HG03457 (cell line): ENCODE measurements at regions not wholly inside any gene's neighbourhood (a gene's known extent, or its start where the extent isn't known, plus 50 kb on each side); places are given as distances from the start of the nearest gene placed in this dataset.
"Not testable (repeated sequence)": the region's sequence is repeated elsewhere in the genome, so short reads cannot be mapped to it uniquely, and the experiment has no call there.

Experiments
- ATAC-seq: cut with Tn5 transposase; IDR thresholded peaks from one replicate; pipeline ENCODE4 v1.9.1; 2021; ENCODE audit warnings: moderate number of reproducible peaks; ENCODE audit not compliant: unreplicated experiment

DNA sequence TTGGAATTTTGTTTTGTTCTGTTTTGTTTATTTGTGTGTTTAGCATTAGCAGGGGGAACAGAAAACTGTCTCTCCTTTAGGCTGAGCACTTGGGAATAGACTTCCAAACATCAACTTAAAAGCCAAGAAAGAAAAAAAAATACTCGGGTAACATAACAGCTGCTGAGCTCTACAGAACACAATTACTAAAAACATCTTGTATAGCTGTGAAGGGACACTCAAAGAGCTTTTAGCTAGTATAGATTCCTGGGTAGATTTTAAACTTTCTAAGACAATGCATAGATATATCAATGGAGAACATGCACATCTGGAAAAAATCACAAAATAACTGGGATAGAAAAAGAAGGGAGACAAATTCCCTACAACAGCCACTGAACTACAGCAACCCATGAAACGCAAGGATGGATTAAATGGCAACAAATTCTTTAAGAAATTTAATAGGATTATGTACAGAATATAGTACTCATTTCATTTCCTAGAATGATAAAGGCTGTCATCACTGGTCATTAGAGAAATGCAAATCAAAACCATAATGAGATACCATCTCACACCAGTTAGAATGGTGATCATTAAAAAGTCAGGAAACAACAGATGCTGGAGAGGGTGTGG is 174.3 kb upstream of the KRR1 start:
- no peak for ATAC-seq

DNA sequence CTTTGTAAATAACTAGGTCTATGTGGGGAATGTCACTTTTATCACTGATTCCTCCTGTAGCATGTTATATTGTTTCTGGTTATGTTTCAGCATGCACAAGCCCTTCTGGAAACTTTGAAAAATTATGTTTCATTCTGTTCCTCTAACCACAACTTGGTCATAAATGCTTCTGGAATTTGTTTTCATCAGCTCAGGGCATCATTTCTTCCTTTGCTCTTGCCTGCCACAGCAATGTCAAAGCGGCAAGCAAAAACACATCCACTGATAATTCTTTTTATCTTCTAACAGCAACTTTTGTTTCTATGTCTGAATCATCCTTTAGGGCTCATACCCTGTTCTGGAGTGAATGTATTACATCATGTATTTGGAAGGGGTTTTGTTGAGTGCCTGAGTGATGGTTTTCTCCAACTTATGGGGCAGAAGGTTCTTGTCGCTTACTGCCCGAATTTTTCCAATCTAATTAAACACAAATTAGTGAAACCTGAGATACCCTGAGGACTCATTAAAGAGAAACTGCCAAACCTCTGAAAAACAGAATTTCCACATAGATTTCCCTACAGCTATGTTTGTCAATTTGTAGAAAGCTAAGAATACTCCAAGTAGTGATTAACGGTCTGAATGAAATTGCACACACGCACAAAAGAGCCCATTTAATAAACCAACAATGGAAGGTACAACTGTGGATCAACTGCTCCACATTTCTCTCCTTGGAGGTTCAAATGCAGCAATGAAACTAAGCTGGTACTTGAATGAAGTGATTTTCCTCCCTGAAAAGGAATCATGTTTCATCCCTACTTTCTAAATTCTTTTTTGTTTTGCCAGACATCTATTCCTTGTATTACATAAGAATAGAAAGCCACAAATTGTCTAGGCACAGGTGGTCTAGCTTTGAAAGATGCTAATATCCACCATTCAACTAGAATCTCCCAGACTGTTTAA is 173.5 kb upstream of the KRR1 start:
- ATAC-seq, result no peak

DNA sequence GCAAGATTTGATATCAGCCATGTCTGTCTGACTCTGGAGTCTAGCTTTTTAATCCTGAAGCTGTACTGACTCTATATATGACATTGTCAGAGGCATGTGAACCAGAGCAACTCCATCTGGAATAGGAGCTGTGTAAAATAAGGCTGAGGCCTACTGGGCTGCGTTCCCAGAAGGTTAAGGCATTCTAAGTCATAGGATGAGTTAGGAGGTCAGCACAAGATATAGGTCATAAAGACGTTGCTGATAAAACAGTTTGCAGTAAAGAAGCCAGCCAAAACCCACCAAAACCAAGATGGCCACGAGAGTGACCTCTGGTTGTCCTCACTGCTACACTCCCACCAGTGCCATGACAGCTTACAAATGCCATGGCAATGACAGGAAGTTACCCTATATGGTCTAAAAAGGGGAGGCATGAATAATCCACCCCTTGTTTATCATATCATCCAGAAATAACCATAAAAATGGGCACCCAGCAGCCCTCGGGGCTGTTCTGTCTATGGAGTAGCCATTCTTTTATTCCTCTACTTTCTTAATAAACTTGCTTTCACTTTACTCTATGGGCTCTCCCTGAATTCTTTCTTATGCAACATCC is 172.7 kb upstream of the KRR1 start:
- ATAC-seq, result not testable (repeated sequence)

DNA sequence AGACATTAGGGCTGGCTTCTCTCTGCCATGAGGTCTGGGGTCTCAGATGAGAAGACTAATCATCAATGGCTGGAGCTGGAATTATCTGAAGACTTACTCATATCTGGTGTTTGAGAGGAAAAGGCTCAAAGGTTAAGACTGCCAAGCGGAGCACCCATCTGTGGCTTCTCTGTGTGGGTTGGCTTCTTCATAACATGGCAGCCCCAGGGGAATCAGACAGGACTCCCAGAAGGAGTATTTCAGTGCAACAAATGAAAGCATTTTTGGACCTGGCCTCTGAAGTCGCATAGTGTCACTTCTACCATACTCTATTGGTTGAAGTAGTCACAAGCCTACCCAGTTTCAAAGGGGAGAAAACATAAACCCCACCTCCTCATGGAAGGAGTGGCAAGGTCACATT is 171.8 kb upstream of the KRR1 start:
- ATAC-seq, result no peak

DNA sequence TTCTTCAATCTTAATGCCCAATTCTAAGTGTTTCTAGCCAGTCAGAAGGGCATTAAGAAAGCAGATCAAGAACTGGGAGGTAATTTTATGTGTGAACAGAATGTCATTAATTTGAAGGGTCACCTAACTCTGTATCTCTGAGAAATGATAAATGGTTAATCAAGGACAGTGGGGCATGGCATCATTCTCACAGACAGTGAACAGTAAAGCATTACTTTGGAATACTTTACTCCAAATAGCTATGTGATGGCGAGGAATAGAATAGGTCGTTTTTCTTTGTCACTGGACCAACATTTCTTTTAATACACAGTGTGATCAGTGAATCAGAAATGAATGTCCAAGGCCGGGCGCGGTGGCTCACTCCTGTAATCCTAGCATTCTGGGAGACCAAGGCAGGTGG is 166.1 kb upstream of the KRR1 start:
- ATAC-seq, result no peak

DNA sequence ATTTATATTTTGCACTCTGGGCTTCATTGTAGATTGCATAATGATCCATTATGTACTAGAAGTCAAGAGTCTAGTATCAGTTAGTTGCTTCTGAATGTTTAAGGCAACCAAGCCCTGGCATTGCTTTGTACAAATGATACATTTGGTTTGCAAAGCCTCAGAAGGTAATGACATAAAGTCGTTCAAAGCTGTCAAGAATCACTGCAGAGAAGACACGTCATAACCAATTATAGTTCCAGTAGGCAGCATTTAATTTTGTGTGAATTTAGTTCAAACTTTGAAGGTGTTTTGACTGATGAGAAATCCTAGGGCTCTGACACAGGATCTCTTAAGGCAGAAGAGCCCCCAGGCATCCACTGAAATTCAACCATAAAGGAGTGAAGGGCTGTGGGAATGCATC is 163.0 kb upstream of the KRR1 start:
- ATAC-seq, result no peak

DNA sequence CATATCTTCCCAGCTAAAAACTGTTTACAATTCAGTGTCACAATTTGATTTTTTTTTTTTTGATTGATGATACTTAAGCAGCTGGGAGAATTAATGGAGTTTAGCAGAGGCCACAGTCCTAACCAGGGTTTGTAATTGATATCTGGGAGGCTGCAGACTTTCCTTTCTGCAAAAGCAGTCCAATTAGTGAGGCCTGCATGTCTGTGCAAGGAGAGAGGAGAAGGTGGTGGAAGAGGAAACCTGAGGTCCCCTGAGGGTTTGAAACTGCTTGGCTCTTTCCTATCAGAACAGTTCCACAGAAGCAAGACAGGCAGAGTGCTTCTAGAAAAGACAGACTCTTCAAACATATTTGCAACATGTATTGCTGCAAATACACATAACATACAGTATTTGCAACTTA is 160.8 kb upstream of the KRR1 start:
- ATAC-seq, result no peak

DNA sequence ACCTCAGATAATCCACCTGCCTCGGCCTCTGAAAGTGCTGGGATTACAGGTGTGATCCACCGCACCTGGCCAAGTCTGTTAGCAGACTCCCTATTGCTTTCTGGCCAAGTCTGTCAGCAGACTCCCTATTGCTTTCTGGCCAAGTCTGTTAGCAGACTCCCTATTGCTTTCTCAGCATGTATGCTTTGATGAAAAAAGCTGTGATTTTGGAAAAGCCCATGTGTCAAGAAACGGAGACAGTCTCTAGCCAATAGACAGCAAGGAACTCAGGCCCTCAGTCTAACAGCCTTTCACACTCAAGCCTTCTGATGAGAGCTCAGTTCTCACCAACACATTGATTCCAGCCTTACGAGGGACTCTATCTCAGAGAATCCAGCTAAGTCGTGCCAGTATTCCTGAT is 158.8 kb upstream of the KRR1 start:
- no peak for ATAC-seq

DNA sequence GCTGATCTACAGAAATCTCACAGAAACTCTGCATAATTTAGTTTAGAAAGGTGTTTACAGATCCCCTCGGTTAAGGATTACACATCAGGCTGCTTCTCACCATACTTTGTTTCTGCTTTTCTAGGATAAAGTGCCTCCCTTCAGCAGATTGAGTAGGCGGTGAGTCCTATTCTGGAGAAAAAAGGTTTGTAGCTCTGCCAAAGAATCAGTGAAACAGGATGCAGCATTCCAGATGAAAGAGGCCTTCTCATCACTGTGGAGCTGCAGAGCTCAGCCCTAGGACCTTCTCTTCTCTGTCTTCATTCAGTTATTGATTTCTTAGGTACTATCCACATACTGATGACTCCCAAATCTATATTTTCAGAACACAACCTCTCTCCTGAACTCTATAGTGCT is 155.5 kb upstream of the KRR1 start:
- ATAC-seq, result no peak

DNA sequence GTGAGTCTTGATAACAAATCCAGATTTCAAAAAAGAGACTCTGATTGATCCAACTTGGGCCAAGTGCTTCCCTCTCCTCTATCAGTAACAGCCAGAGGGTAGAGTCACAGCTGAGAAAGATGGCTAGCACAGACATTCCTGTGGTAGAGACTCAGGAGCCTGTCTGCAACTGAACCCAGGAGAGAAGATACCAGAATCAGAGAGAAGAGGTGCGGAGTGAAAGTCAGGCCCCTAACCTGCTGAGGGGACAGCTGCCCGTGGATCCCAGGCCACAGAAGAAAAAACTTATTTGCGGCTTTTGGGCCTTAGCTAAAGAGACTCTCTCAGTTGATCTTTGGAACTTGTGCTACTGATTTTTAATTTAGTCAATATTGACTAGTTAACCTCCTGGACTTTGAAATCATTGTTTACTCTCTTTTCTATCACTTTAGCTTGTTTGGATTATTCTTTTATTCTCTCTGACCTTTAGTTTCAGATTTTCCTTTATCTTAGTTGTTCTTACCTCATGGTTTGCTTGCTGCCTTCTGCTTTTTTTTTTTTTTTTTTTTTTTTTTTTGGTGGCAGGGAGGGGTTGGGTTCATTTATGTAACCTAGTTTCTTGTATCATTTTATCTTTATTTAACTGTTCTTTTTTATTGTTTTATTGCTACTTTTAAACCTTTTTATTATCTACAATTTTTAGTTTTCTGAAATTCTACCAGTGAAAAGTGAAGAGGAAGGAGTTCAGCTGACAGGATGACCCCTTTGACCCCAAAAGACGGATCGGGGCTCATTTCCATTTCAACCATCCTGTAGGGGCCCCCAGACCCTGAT is 154.9 kb upstream of the KRR1 start:
- no peak for ATAC-seq

DNA sequence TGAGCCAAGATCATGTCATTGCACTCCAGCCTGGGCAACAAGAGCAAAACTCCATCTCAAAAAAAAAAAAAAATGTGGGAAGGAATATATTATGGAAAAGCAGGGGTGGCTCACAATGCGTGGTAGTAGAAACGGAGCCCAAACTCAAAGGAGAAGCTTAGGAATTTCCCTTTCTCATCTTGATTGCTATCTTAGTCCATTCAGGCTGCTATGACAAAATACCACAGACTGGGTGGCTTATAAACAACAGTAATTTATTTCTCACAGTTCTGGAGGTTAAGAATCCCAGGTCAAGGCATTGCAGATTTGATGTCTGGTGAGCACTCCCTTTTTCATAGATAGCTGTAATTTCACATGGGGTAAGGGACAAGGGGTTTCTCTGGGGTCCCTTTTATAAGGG is 153.8 kb upstream of the KRR1 start:
- ATAC-seq, result no peak

DNA sequence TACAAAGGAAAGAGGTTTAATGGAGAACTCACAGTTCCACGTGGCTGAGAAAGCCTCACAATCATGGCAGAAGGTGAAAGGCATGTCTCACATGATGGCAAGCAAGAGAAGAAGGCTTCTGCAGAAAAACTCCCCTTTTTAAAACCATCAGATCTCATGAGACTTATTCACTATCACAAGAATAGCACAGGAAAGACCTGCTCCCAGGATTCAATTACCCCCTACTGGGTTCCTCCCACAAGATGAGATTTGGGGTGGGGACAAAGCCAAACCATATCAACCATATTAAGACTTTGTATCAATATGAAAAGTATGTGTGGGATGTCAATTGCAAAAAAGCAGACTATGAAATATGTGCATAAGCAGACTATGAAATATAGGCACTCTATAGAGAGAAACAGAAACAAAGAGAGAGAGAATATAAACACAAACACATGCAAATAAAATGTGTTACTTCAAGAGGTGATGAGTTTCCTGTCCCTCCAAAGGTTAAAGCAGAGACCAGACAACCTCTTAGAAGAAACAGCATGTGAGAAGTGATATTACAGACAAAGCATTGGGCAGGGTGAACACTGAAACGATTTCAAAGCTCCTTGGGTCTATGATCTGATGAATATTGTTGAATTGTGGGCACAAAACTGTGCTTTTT is 151.2 kb upstream of the KRR1 start:
- no peak for ATAC-seq

DNA sequence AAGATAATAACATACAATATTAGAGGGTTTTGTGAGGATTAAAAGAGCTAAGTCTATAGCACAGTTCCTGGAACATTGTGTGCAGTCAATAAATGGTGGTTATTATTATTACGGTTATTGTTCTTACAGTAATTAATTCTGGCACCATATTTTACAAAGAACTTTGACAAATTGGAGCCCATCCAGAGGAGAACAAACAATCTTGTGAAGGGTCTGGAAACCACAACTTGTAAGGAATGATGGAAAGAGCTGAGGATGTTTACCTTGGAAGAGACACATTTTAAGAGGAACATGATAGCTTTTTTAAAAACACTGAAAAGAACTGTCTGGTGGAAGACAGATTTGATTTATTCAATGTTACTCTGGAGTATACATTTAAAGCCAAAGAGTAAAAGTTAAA is 150.5 kb upstream of the KRR1 start:
- ATAC-seq, result no peak

DNA sequence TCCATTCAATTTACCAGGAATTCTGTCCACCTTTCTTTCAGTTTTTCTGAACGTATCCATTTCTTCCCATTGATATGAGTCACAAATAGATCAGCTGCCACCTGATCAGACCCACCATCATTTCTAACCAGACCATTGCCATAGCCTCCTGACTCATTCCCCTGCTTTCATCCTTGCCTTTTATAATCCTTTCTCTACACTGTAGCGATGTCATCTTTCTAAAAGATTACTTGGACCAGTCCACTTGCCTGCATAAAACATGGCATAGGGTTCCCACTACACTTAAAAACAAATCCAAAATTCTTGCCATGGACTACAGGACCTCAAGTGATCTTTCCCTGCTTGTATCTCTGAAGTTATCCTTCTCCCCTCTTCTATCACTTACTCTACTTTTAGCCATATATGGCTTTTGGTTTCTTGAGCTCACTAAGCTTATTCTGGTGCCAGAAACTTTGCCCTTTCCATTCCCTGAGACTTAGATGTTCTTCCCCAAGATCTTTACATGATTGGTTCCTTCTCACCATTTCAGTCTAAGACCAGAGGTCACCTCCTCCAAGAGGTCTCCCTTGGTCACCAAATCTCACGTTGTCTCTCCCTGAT is 149.5 kb upstream of the KRR1 start:
- ATAC-seq, result no peak

DNA sequence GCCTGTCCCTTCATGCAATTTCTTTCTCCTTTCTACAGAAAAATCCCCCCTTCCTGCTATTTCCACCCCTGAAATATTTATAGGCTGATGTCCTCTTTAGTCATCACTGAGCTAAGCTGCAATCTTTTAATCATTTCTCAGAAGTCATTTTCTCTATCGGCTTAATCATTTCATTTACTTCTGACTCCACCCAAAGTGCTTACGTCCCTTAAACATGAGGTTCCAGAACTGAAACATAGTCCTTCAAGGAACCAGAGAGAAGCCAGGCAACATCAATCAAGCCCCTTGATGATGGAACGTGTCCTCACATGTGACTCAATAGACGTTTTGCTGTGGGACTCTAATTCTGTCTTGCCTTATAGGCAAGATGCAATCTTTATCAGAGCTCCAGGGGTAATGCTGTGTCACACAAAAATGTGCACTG is 148.7 kb upstream of the KRR1 start:
- ATAC-seq, result no peak

DNA sequence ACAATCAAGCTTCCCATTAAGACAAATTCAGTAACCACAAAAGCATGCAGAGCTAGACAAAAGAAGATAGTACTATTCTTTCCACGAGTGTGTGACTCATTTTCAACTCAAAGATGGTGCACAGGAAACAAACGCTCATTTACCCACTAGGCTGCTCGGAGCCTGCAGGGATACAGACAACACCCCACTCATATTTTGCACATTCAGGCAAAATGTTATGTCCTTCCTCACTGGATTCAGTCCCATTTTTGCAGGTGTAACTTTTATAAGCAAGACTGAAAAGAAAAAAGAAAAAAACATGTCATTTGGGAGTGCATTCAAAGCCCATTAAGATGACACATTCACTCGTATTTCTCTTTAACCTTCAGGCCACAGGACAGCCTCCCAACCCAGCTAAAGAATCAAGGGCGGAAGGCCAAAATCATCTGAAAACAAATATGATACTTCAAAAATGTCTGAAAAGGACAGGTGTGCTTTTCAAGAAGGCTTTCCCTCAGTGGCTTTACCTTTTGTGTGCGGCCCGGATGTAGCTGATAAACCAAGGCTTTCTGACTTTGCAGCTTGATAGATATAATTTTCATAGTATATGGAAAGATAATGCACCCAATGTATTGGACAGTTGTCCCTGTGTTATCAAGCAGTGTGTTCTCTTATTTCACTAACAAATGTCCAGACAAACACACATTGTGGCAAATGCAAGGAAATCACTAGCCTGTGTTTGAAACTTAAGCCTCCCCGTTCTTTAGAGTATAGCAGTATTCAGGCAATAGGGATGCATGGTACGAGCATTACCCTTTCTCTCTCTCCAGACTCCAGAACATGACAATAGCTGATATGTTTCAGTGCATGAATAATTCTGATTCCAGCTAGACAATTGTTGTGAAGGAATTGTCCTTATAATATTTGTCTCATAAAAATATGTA is 147.8 kb upstream of the KRR1 start:
- ATAC-seq, result no peak

DNA sequence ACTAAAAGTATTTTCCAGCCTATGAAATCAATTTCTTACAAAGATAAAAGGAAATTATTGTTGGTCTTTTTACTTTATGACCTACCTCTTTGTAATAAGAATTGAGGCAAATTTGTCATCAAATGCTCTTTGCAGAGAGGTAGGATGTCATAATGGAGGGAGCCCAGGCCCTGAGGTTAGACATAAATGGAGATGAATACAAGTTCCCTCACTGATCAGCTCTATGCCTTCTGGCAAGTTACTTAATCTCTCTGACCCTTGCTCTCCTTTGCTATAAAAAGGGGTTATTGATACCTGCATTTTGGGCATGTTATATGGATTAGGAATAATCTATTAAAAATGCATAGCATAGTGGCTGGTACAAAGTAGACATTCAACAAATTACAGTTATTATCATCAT is 146.9 kb upstream of the KRR1 start:
- no peak for ATAC-seq

DNA sequence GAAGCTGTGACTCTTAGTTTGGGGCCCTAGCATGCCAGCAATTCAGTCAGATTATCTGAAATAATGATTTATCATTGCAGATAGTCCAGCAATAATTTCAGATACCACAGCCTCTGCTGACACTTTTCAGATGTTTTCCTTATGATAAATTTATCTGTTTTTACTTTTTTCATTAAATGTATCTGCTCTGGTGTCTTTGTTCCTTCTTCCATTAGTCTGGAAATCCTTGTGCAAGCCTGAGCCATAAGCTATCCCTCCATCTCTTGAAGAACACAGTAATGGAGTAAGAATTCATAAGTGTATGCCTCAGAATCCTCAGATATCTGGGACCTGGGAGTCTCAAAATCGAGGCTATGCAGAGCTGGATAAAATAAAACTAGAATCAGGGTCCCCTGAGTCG is 146.4 kb upstream of the KRR1 start:
- ATAC-seq, result no peak

DNA sequence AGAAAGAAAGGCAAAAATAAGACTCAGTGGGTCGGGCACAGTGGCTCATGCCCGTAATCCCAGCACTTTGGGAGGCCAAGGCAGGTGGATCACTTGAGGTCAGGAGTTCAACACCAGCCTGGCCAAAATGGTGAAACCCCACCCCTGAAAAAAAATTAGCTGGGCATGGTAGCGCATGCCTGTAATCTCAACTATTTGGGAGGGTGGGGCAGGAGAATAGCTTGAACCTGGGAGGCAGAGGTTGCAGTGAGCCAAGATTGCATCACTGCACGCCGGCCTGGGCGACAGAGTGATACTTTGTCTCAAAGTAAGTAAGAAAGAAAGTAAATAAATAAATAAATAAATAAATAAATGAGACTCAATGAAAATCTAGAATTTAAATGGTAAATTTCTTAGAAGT is 145.9 kb upstream of the KRR1 start:
- ATAC-seq, result not testable (repeated sequence)
